ENCODE measurements at regions not wholly inside any gene's neighbourhood (a gene's known extent, or its start where the extent isn't known, plus 50 kb on each side); places are given as distances from the start of the nearest gene placed in this dataset.
"Not testable (repeated sequence)": the region's sequence is repeated elsewhere in the genome, so short reads cannot be mapped to it uniquely, and the experiment has no call there.

GRCh38 chr12:31820832-31821231 is 92.0 kb upstream of the AMN1 start:
- DNase-seq (ENCODE audit: low spot score), result no peak

GRCh38 chr12:31819427-31819826 is 90.6 kb upstream of the AMN1 start:
- DNase-seq (ENCODE audit: low spot score), result peak; percentile 46

- DNase-seq (ENCODE audit: low spot score), result no peak
These were observed 89.9 kb upstream of the AMN1 start for GRCh38 chr12:31818623-31819268.

GRCh38 chr12:31817120-31817519 is 88.3 kb upstream of the AMN1 start:
- DNase-seq (ENCODE audit: low spot score), result no peak

GRCh38 chr12:31815096-31815495 is 86.3 kb upstream of the AMN1 start:
- no peak for DNase-seq (ENCODE audit: low spot score)

GRCh38 chr12:31813305-31813704 is 84.5 kb upstream of the AMN1 start:
- no peak for DNase-seq (ENCODE audit: low spot score)

- no peak for DNase-seq (ENCODE audit: low spot score)
These were observed 78.9 kb upstream of the AMN1 start for GRCh38 chr12:31807773-31808097.

- DNase-seq (ENCODE audit: low spot score), result not testable (repeated sequence)
These were observed 78.4 kb upstream of the AMN1 start for GRCh38 chr12:31807081-31807772.

GRCh38 chr12:31805681-31806080 is 76.9 kb upstream of the AMN1 start:
- not testable (repeated sequence) for DNase-seq (ENCODE audit: low spot score)

GRCh38 chr12:31804707-31805106 is 75.9 kb upstream of the AMN1 start:
- not testable (repeated sequence) for DNase-seq (ENCODE audit: low spot score)

GRCh38 chr12:31804185-31804504 is 75.3 kb upstream of the AMN1 start:
- no peak for DNase-seq (ENCODE audit: low spot score)

- DNase-seq (ENCODE audit: low spot score), result no peak
These were observed 74.7 kb upstream of the AMN1 start for GRCh38 chr12:31803306-31804184.

- no peak for DNase-seq (ENCODE audit: low spot score)
These were observed 73.1 kb upstream of the AMN1 start for GRCh38 chr12:31801872-31802271.

- no peak for DNase-seq (ENCODE audit: low spot score)
These were observed 68.5 kb upstream of the AMN1 start for GRCh38 chr12:31797230-31797872.

- no peak for DNase-seq (ENCODE audit: low spot score)
These were observed 67.6 kb upstream of the AMN1 start for GRCh38 chr12:31796270-31796951.

- no peak for DNase-seq (ENCODE audit: low spot score)
These were observed 65.9 kb upstream of the AMN1 start for GRCh38 chr12:31794745-31795144.

- DNase-seq (ENCODE audit: low spot score), result not testable (repeated sequence)
These were observed 62.4 kb upstream of the AMN1 start for GRCh38 chr12:31791265-31791664.

GRCh38 chr12:31790759-31791158 is 61.9 kb upstream of the AMN1 start:
- no peak for DNase-seq (ENCODE audit: low spot score)

- DNase-seq (ENCODE audit: low spot score), result no peak
These were observed 56.5 kb upstream of the AMN1 start for GRCh38 chr12:31785318-31785717.

GRCh38 chr12:31783996-31784645 is 55.3 kb upstream of the AMN1 start:
- no peak for DNase-seq (ENCODE audit: low spot score)

- no peak for DNase-seq (ENCODE audit: low spot score)
These were observed 54.7 kb upstream of the AMN1 start for GRCh38 chr12:31783556-31783955.
